HepG2 (cell line): ENCODE measurements at regions not wholly inside any gene's neighbourhood (a gene's known extent, or its start where the extent isn't known, plus 50 kb on each side); places are given as distances from the start of the nearest gene placed in this dataset.
A peak's percentile ranks its signal among the peaks of the same experiment; 100 is the strongest.

Source experiments
- NR2F6 ChIP-seq, 2 experiments: IDR thresholded peaks; 2 replicates each; pipeline ENCODE4 v1.6.1; 2016; ENCODE audit warnings: antibody characterized with exemption in 1 of 2, mild to moderate bottlenecking in 1 of 2
- RBM39 ChIP-seq: fragments of 200-400 bp; formaldehyde crosslinking; IDR thresholded peaks from one replicate; pipeline ENCODE4 v1.6.1; 2018; ENCODE audit warnings: antibody characterized with exemption, mild to moderate bottlenecking, low read depth, low read length; ENCODE audit not compliant: poor library complexity, severe bottlenecking
- TFAP4 ChIP-seq: sonication (generic); IDR thresholded peaks from 2 replicates; pipeline ENCODE4 v1.6.1; 2016; ENCODE audit warnings: low read depth, borderline replicate concordance
- ZBTB49 ChIP-seq: sonication (generic); formaldehyde crosslinking; IDR thresholded peaks from 2 replicates; pipeline ENCODE4 v1.4.0; 2020; ENCODE audit warnings: missing genetic modification reagents, borderline replicate concordance
- ZNF142 ChIP-seq: sonication (generic); formaldehyde crosslinking; IDR thresholded peaks from 2 replicates; pipeline ENCODE4 v1.4.0; 2020; ENCODE audit warnings: missing genetic modification reagents
- ZNF253 ChIP-seq: sonication (generic); formaldehyde crosslinking; IDR thresholded peaks from 2 replicates; pipeline ENCODE4 v1.8.0; 2022; ENCODE audit warnings: mild to moderate bottlenecking, missing genetic modification reagents, borderline replicate concordance
- ZNF350 ChIP-seq: sonication (generic); formaldehyde crosslinking; IDR thresholded peaks from 2 replicates; pipeline ENCODE4 v1.4.0; 2020; ENCODE audit warnings: mild to moderate bottlenecking, low read depth, missing genetic modification reagents, borderline replicate concordance
- ZNF468 ChIP-seq: sonication (generic); formaldehyde crosslinking; IDR thresholded peaks from 2 replicates; pipeline ENCODE4 v1.8.0; 2022; ENCODE audit warnings: mild to moderate bottlenecking, moderate library complexity, missing genetic modification reagents
- ZNF660 ChIP-seq: sonication (generic); formaldehyde crosslinking; IDR thresholded peaks from 2 replicates; pipeline ENCODE4 v1.5.1; 2020; ENCODE audit warnings: mild to moderate bottlenecking, low read depth, missing genetic modification reagents, borderline replicate concordance
- ZNF761 ChIP-seq: sonication (generic); formaldehyde crosslinking; conservative IDR thresholded peaks from 2 replicates; pipeline ENCODE4 v1.4.0; 2020; ENCODE audit warnings: mild to moderate bottlenecking, missing genetic modification reagents
- ZNF768 ChIP-seq: sonication (generic); formaldehyde crosslinking; IDR thresholded peaks from 2 replicates; pipeline ENCODE4 v1.4.0; 2020; ENCODE audit warnings: missing genetic modification reagents
- TF ChIP-seq, protein P1 (sequence below): sonication (generic); formaldehyde crosslinking; IDR thresholded peaks from 2 replicates; pipeline ENCODE4 v1.9.0; 2021; ENCODE audit warnings: missing genetic modification reagents, mild to moderate bottlenecking, borderline replicate concordance
- TF ChIP-seq, protein P2 (sequence below): sonication (generic); formaldehyde crosslinking; IDR thresholded peaks from 2 replicates; pipeline ENCODE4 v1.8.0; 2022; ENCODE audit warnings: mild to moderate bottlenecking, missing genetic modification reagents
- TF ChIP-seq, protein P3 (sequence below): sonication (generic); formaldehyde crosslinking; conservative IDR thresholded peaks from 2 replicates; pipeline ENCODE4 v1.4.0; 2020; ENCODE audit warnings: missing genetic modification reagents

- TF ChIP-seq ZBTB49 (CRISPR knock-in tag) (0 out of 2 replicates have a peak, but pooled peaks have one; percentile 81), ZNF761 (CRISPR knock-in tag) (no peak), ZNF350 (CRISPR knock-in tag) (0 out of 2 replicates have a peak, but pooled peaks have one; percentile 30), RBM39 (peak; percentile 99), NR2F6 (IDR thresholded peaks at IDR 0.05) (no peak), NR2F6 (CRISPR knock-in tag; IDR thresholded peaks at IDR 0.05) (peak; percentile 66; the same call in 1 of the 2 replicates), ZNF468 (peak; percentile 96), ZNF768 (CRISPR knock-in tag) (peak; percentile 86; the same call in 1 of the 2 replicates), TFAP4 (peak; percentile 56; the same call in 1 of the 2 replicates), ZNF660 (CRISPR knock-in tag) (no peak), ZNF253 (CRISPR knock-in tag) (peak; percentile 88), ZNF142 (peak; percentile 96)
- TF ChIP-seq, protein P1, sequence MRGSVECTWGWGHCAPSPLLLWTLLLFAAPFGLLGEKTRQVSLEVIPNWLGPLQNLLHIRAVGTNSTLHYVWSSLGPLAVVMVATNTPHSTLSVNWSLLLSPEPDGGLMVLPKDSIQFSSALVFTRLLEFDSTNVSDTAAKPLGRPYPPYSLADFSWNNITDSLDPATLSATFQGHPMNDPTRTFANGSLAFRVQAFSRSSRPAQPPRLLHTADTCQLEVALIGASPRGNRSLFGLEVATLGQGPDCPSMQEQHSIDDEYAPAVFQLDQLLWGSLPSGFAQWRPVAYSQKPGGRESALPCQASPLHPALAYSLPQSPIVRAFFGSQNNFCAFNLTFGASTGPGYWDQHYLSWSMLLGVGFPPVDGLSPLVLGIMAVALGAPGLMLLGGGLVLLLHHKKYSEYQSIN (CRISPR knock-in tag), result no peak
- TF ChIP-seq, protein P2, sequence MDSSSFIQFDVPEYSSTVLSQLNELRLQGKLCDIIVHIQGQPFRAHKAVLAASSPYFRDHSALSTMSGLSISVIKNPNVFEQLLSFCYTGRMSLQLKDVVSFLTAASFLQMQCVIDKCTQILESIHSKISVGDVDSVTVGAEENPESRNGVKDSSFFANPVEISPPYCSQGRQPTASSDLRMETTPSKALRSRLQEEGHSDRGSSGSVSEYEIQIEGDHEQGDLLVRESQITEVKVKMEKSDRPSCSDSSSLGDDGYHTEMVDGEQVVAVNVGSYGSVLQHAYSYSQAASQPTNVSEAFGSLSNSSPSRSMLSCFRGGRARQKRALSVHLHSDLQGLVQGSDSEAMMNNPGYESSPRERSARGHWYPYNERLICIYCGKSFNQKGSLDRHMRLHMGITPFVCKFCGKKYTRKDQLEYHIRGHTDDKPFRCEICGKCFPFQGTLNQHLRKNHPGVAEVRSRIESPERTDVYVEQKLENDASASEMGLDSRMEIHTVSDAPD (CRISPR knock-in tag), result peak; percentile 52; the same call in 1 of the 2 replicates
- TF ChIP-seq, protein P3, sequence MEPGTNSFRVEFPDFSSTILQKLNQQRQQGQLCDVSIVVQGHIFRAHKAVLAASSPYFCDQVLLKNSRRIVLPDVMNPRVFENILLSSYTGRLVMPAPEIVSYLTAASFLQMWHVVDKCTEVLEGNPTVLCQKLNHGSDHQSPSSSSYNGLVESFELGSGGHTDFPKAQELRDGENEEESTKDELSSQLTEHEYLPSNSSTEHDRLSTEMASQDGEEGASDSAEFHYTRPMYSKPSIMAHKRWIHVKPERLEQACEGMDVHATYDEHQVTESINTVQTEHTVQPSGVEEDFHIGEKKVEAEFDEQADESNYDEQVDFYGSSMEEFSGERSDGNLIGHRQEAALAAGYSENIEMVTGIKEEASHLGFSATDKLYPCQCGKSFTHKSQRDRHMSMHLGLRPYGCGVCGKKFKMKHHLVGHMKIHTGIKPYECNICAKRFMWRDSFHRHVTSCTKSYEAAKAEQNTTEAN, result peak; percentile 92
Observed at GRCh38 chr16:21501869-21502667, 97.3 kb upstream of the METTL9 start (continued).
